Activated T-cell treated with anti-CD3 and anti-CD28 coated beads, Interleukin-2, amount 50 U/mL, for 4 hours (primary cell): ENCODE measurements at regions not wholly inside any gene's neighbourhood (a gene's known extent, or its start where the extent isn't known, plus 50 kb on each side); places are given as distances from the start of the nearest gene placed in this dataset.
"Not testable (repeated sequence)": the region's sequence is repeated elsewhere in the genome, so short reads cannot be mapped to it uniquely, and the experiment has no call there.

Source experiments
- ATAC-seq, 2 donors: fragments of 200-7000 bp; cut with Tn5 transposase; one replicate each; pipeline ENCODE4 v1.10.0; 2021
- DNase-seq: peaks from one replicate; pipeline ENCODE4 v3.0.0-alpha.2; 2020
- H3K27me3 Mint-ChIP-seq: one replicate; pipeline ENCODE4 v1.8.0; 2021; ENCODE audit warnings: low read depth, mixed read lengths
- H3K36me3 Mint-ChIP-seq: one replicate; pipeline ENCODE4 v1.8.0; 2022; ENCODE audit warnings: mixed read lengths; ENCODE audit not compliant: insufficient read depth
- H3K4me1 Mint-ChIP-seq: one replicate; pipeline ENCODE4 v1.8.0; 2021; ENCODE audit warnings: low read depth, mixed read lengths
- H3K4me3 Mint-ChIP-seq: one replicate; pipeline ENCODE4 v1.8.0; 2021; ENCODE audit warnings: mild to moderate bottlenecking, moderate library complexity, mixed read lengths
- H3K9me3 Mint-ChIP-seq: one replicate; pipeline ENCODE4 v1.8.0; 2021; ENCODE audit warnings: mixed read lengths

- H3K36me3 Mint-ChIP-seq = peaks cover 24% of the 10 kb centered on the region
- not testable (repeated sequence) for DNase-seq, H3K4me3 Mint-ChIP-seq, H3K27me3 Mint-ChIP-seq, ATAC-seq, H3K9me3 Mint-ChIP-seq
- peaks cover 75% of the 10 kb centered on the region for H3K4me1 Mint-ChIP-seq
Observed at GRCh38 chr7:35853194-35853593, 52.3 kb downstream of the SEPTIN7 start.

- no peak overlapping the region for H3K4me3 Mint-ChIP-seq
- H3K36me3 Mint-ChIP-seq = peaks cover 18% of the 10 kb centered on the region
- H3K4me1 Mint-ChIP-seq = peaks cover 70% of the 10 kb centered on the region
Observed at GRCh38 chr7:35854311-35854710, 53.5 kb downstream of the SEPTIN7 start.

GRCh38 chr7:35856175-35856574, 55.3 kb downstream of the SEPTIN7 start:
- H3K9me3 Mint-ChIP-seq = no peaks in the 10 kb centered on the region
- peaks cover 71% of the 10 kb centered on the region for H3K4me1 Mint-ChIP-seq
- H3K27me3 Mint-ChIP-seq = no peaks in the 10 kb centered on the region
- ATAC-seq = no peak
- H3K36me3 Mint-ChIP-seq = peaks cover 13% of the 10 kb centered on the region
- H3K4me3 Mint-ChIP-seq = no peak overlapping the region
- DNase-seq = no peak

More at GRCh38 chr7:35854311-35854710, 53.5 kb downstream of the SEPTIN7 start:
- ATAC-seq (no peak), DNase-seq (no peak)
- H3K9me3 Mint-ChIP-seq = no peaks in the 10 kb centered on the region
- no peaks in the 10 kb centered on the region for H3K27me3 Mint-ChIP-seq

GRCh38 chr7:35860664-35861063, 59.8 kb downstream of the SEPTIN7 start:
- ATAC-seq (no peak), DNase-seq (no peak)
- Mint-ChIP-seq H3K9me3 (no peaks in the 10 kb centered on the region), H3K27me3 (no peaks in the 10 kb centered on the region), H3K4me1 (peaks cover 46% of the 10 kb centered on the region), H3K4me3 (no peak overlapping the region), H3K36me3 (peaks cover 14% of the 10 kb centered on the region)

- H3K4me3 Mint-ChIP-seq = no peak overlapping the region
- peaks cover 36% of the 10 kb centered on the region for H3K36me3 Mint-ChIP-seq
- H3K4me1 Mint-ChIP-seq = peaks cover 38% of the 10 kb centered on the region
- DNase-seq (no peak), ATAC-seq (no peak)
- no peaks in the 10 kb centered on the region for H3K27me3 Mint-ChIP-seq
- H3K9me3 Mint-ChIP-seq = no peaks in the 10 kb centered on the region
Observed at GRCh38 chr7:35865287-35865686, 64.4 kb downstream of the SEPTIN7 start.

- H3K4me1 Mint-ChIP-seq = peaks cover 34% of the 10 kb centered on the region
- ATAC-seq (no peak), DNase-seq (no peak)
- no peaks in the 10 kb centered on the region for H3K9me3 Mint-ChIP-seq
- peaks cover 40% of the 10 kb centered on the region for H3K36me3 Mint-ChIP-seq
- no peak overlapping the region for H3K4me3 Mint-ChIP-seq
- no peaks in the 10 kb centered on the region for H3K27me3 Mint-ChIP-seq
Observed at GRCh38 chr7:35866186-35866585, 65.3 kb downstream of the SEPTIN7 start.

GRCh38 chr7:35869117-35869516, 68.3 kb downstream of the SEPTIN7 start:
- H3K4me1 Mint-ChIP-seq = peaks cover 30% of the 10 kb centered on the region
- H3K36me3 Mint-ChIP-seq = peaks cover 44% of the 10 kb centered on the region
- not testable (repeated sequence) for DNase-seq, ATAC-seq, H3K4me3 Mint-ChIP-seq, H3K9me3 Mint-ChIP-seq, H3K27me3 Mint-ChIP-seq

- no peak for ATAC-seq
- Mint-ChIP-seq H3K4me3 (no peak overlapping the region), H3K4me1 (peaks cover 29% of the 10 kb centered on the region), H3K36me3 (peaks cover 47% of the 10 kb centered on the region), H3K27me3 (no peaks in the 10 kb centered on the region), H3K9me3 (no peaks in the 10 kb centered on the region)
- DNase-seq = no peak
Observed at GRCh38 chr7:35869810-35870209, 69.0 kb downstream of the SEPTIN7 start.

GRCh38 chr7:35871856-35872255, 71.0 kb downstream of the SEPTIN7 start:
- Mint-ChIP-seq H3K27me3 (no peaks in the 10 kb centered on the region), H3K4me3 (no peak overlapping the region), H3K36me3 (peaks cover 32% of the 10 kb centered on the region), H3K9me3 (no peaks in the 10 kb centered on the region), H3K4me1 (peaks cover 28% of the 10 kb centered on the region)
- ATAC-seq (no peak), DNase-seq (no peak)

- DNase-seq (no peak), ATAC-seq (no peak)
- Mint-ChIP-seq H3K36me3 (peaks cover 27% of the 10 kb centered on the region), H3K4me1 (peaks cover 15% of the 10 kb centered on the region), H3K4me3 (no peak overlapping the region), H3K27me3 (no peaks in the 10 kb centered on the region), H3K9me3 (no peaks in the 10 kb centered on the region)
Observed at GRCh38 chr7:35874886-35875285, 74.0 kb downstream of the SEPTIN7 start.

- Mint-ChIP-seq H3K9me3 (no peaks in the 10 kb centered on the region), H3K4me1 (peaks cover 11% of the 10 kb centered on the region), H3K4me3 (no peak overlapping the region), H3K36me3 (peaks cover 26% of the 10 kb centered on the region), H3K27me3 (no peaks in the 10 kb centered on the region)
- ATAC-seq (no peak), DNase-seq (no peak)
Observed at GRCh38 chr7:35875292-35875691, 74.4 kb downstream of the SEPTIN7 start.

GRCh38 chr7:35878351-35878750, 77.5 kb downstream of the SEPTIN7 start:
- peaks cover 25% of the 10 kb centered on the region for H3K36me3 Mint-ChIP-seq
- no peaks in the 10 kb centered on the region for H3K9me3 Mint-ChIP-seq
- DNase-seq = no peak
- peaks cover 2% of the 10 kb centered on the region for H3K4me1 Mint-ChIP-seq
- no peak for ATAC-seq
- no peaks in the 10 kb centered on the region for H3K27me3 Mint-ChIP-seq
- H3K4me3 Mint-ChIP-seq = no peak overlapping the region

GRCh38 chr7:35887430-35887829, 86.6 kb downstream of the SEPTIN7 start:
- DNase-seq, H3K9me3 Mint-ChIP-seq, H3K4me3 Mint-ChIP-seq, ATAC-seq, H3K27me3 Mint-ChIP-seq: not testable (repeated sequence)
- Mint-ChIP-seq H3K4me1 (peaks cover 19% of the 10 kb centered on the region), H3K36me3 (peaks cover 47% of the 10 kb centered on the region)

- no peak for DNase-seq
- Mint-ChIP-seq H3K27me3 (no peaks in the 10 kb centered on the region), H3K4me1 (peaks cover 26% of the 10 kb centered on the region), H3K36me3 (peaks cover 51% of the 10 kb centered on the region), H3K9me3 (no peaks in the 10 kb centered on the region), H3K4me3 (no peak overlapping the region)
- no peak for ATAC-seq
Observed at GRCh38 chr7:35889001-35889400, 88.1 kb downstream of the SEPTIN7 start.

GRCh38 chr7:35889870-35890269, 89.0 kb downstream of the SEPTIN7 start:
- no peaks in the 10 kb centered on the region for H3K27me3 Mint-ChIP-seq
- ATAC-seq = no peak
- H3K4me1 Mint-ChIP-seq = peaks cover 31% of the 10 kb centered on the region
- no peaks in the 10 kb centered on the region for H3K9me3 Mint-ChIP-seq
- no peak for DNase-seq
- no peak overlapping the region for H3K4me3 Mint-ChIP-seq
- peaks cover 48% of the 10 kb centered on the region for H3K36me3 Mint-ChIP-seq
